ENCODE measurements at regions not wholly inside any gene's neighbourhood (a gene's known extent, or its start where the extent isn't known, plus 50 kb on each side); places are given as distances from the start of the nearest gene placed in this dataset.
"Not testable (repeated sequence)": the region's sequence is repeated elsewhere in the genome, so short reads cannot be mapped to it uniquely, and the experiment has no call there.

- not testable (repeated sequence) for H3K4me3 ChIP-seq (ENCODE audit: low read length); H3K27me3 ChIP-seq (ENCODE audit: control insufficient read depth, insufficient read depth, low read length); H3K4me1 ChIP-seq (ENCODE audit: control insufficient read depth, insufficient read depth, low read length); H3K9me3 ChIP-seq (ENCODE audit: control insufficient read depth, low read length); H3K9ac ChIP-seq (ENCODE audit: low read length); H3K36me3 ChIP-seq (ENCODE audit: control insufficient read depth, insufficient read depth, low read length)
These were observed 864.3 kb downstream of the EFNB2 start for GRCh38 chr13:105671131-105671530.

- H3K9me3 ChIP-seq (ENCODE audit: control insufficient read depth, low read length), result no peaks in the 10 kb centered on the region
- no peak overlapping the region for H3K4me3 ChIP-seq (ENCODE audit: low read length)
- no peaks in the 10 kb centered on the region for H3K27me3 ChIP-seq (ENCODE audit: control insufficient read depth, insufficient read depth, low read length)
- H3K4me1 ChIP-seq (ENCODE audit: control insufficient read depth, insufficient read depth, low read length), result no peaks in the 10 kb centered on the region
- no peaks in the 10 kb centered on the region for H3K36me3 ChIP-seq (ENCODE audit: control insufficient read depth, insufficient read depth, low read length)
- no peak overlapping the region for H3K9ac ChIP-seq (ENCODE audit: low read length)
These were observed 865.1 kb downstream of the EFNB2 start for GRCh38 chr13:105670179-105670990.

GRCh38 chr13:105665284-105665683 lies 870.2 kb downstream of the EFNB2 start:
- no peak overlapping the region for H3K9ac ChIP-seq (ENCODE audit: low read length)
- H3K9me3 ChIP-seq (ENCODE audit: control insufficient read depth, low read length), result no peaks in the 10 kb centered on the region
- no peak overlapping the region for H3K4me3 ChIP-seq (ENCODE audit: low read length)
- H3K36me3 ChIP-seq (ENCODE audit: control insufficient read depth, insufficient read depth, low read length), result no peaks in the 10 kb centered on the region
- H3K27me3 ChIP-seq (ENCODE audit: control insufficient read depth, insufficient read depth, low read length), result no peaks in the 10 kb centered on the region
- H3K4me1 ChIP-seq (ENCODE audit: control insufficient read depth, insufficient read depth, low read length), result no peaks in the 10 kb centered on the region

- Histone ChIP-seq H3K4me1 (ENCODE audit: control insufficient read depth, insufficient read depth, low read length) (no peaks in the 10 kb centered on the region), H3K9ac (ENCODE audit: low read length) (no peak overlapping the region), H3K36me3 (ENCODE audit: control insufficient read depth, insufficient read depth, low read length) (no peaks in the 10 kb centered on the region), H3K4me3 (ENCODE audit: low read length) (no peak overlapping the region), H3K27me3 (ENCODE audit: control insufficient read depth, insufficient read depth, low read length) (no peaks in the 10 kb centered on the region), H3K9me3 (ENCODE audit: control insufficient read depth, low read length) (no peaks in the 10 kb centered on the region)
These were observed 872.3 kb downstream of the EFNB2 start for GRCh38 chr13:105663182-105663581.

- Histone ChIP-seq H3K36me3 (ENCODE audit: control insufficient read depth, insufficient read depth, low read length) (no peaks in the 10 kb centered on the region), H3K9ac (ENCODE audit: low read length) (no peak overlapping the region), H3K27me3 (ENCODE audit: control insufficient read depth, insufficient read depth, low read length) (no peaks in the 10 kb centered on the region), H3K4me3 (ENCODE audit: low read length) (no peak overlapping the region), H3K9me3 (ENCODE audit: control insufficient read depth, low read length) (no peaks in the 10 kb centered on the region), H3K4me1 (ENCODE audit: control insufficient read depth, insufficient read depth, low read length) (no peaks in the 10 kb centered on the region)
These were observed 874.9 kb downstream of the EFNB2 start for GRCh38 chr13:105660561-105660960.

GRCh38 chr13:105658431-105658830 lies 877.0 kb downstream of the EFNB2 start:
- H3K9me3 ChIP-seq (ENCODE audit: control insufficient read depth, low read length), result no peaks in the 10 kb centered on the region
- no peaks in the 10 kb centered on the region for H3K4me1 ChIP-seq (ENCODE audit: control insufficient read depth, insufficient read depth, low read length)
- H3K4me3 ChIP-seq (ENCODE audit: low read length), result no peak overlapping the region
- no peak overlapping the region for H3K9ac ChIP-seq (ENCODE audit: low read length)
- no peaks in the 10 kb centered on the region for H3K36me3 ChIP-seq (ENCODE audit: control insufficient read depth, insufficient read depth, low read length)
- H3K27me3 ChIP-seq (ENCODE audit: control insufficient read depth, insufficient read depth, low read length), result no peaks in the 10 kb centered on the region

- H3K4me3 ChIP-seq (ENCODE audit: low read length), result no peak overlapping the region
- H3K36me3 ChIP-seq (ENCODE audit: control insufficient read depth, insufficient read depth, low read length), result no peaks in the 10 kb centered on the region
- no peaks in the 10 kb centered on the region for H3K27me3 ChIP-seq (ENCODE audit: control insufficient read depth, insufficient read depth, low read length)
- no peaks in the 10 kb centered on the region for H3K4me1 ChIP-seq (ENCODE audit: control insufficient read depth, insufficient read depth, low read length)
- no peak overlapping the region for H3K9ac ChIP-seq (ENCODE audit: low read length)
- no peaks in the 10 kb centered on the region for H3K9me3 ChIP-seq (ENCODE audit: control insufficient read depth, low read length)
These were observed 880.4 kb downstream of the EFNB2 start for GRCh38 chr13:105655046-105655445.

- Histone ChIP-seq H3K9ac (ENCODE audit: low read length) (no peak overlapping the region), H3K4me3 (ENCODE audit: low read length) (no peak overlapping the region), H3K27me3 (ENCODE audit: control insufficient read depth, insufficient read depth, low read length) (no peaks in the 10 kb centered on the region), H3K9me3 (ENCODE audit: control insufficient read depth, low read length) (no peaks in the 10 kb centered on the region), H3K36me3 (ENCODE audit: control insufficient read depth, insufficient read depth, low read length) (no peaks in the 10 kb centered on the region), H3K4me1 (ENCODE audit: control insufficient read depth, insufficient read depth, low read length) (no peaks in the 10 kb centered on the region)
These were observed 891.5 kb downstream of the EFNB2 start for GRCh38 chr13:105643966-105644365.

- Histone ChIP-seq H3K27me3 (ENCODE audit: control insufficient read depth, insufficient read depth, low read length) (no peaks in the 10 kb centered on the region), H3K4me1 (ENCODE audit: control insufficient read depth, insufficient read depth, low read length) (no peaks in the 10 kb centered on the region), H3K9me3 (ENCODE audit: control insufficient read depth, low read length) (no peaks in the 10 kb centered on the region), H3K4me3 (ENCODE audit: low read length) (no peak overlapping the region), H3K9ac (ENCODE audit: low read length) (no peak overlapping the region), H3K36me3 (ENCODE audit: control insufficient read depth, insufficient read depth, low read length) (no peaks in the 10 kb centered on the region)
These were observed 892.9 kb downstream of the EFNB2 start for GRCh38 chr13:105642511-105642958.

- Histone ChIP-seq H3K36me3 (ENCODE audit: control insufficient read depth, insufficient read depth, low read length) (no peaks in the 10 kb centered on the region), H3K9ac (ENCODE audit: low read length) (no peak overlapping the region), H3K9me3 (ENCODE audit: control insufficient read depth, low read length) (no peaks in the 10 kb centered on the region), H3K27me3 (ENCODE audit: control insufficient read depth, insufficient read depth, low read length) (no peaks in the 10 kb centered on the region), H3K4me3 (ENCODE audit: low read length) (no peak overlapping the region), H3K4me1 (ENCODE audit: control insufficient read depth, insufficient read depth, low read length) (no peaks in the 10 kb centered on the region)
These were observed 894.3 kb downstream of the EFNB2 start for GRCh38 chr13:105641121-105641520.

GRCh38 chr13:105638426-105638825 lies 897.0 kb downstream of the EFNB2 start:
- no peaks in the 10 kb centered on the region for H3K9me3 ChIP-seq (ENCODE audit: control insufficient read depth, low read length)
- H3K9ac ChIP-seq (ENCODE audit: low read length), result no peak overlapping the region
- no peaks in the 10 kb centered on the region for H3K36me3 ChIP-seq (ENCODE audit: control insufficient read depth, insufficient read depth, low read length)
- H3K27me3 ChIP-seq (ENCODE audit: control insufficient read depth, insufficient read depth, low read length), result no peaks in the 10 kb centered on the region
- H3K4me3 ChIP-seq (ENCODE audit: low read length), result no peak overlapping the region
- H3K4me1 ChIP-seq (ENCODE audit: control insufficient read depth, insufficient read depth, low read length), result no peaks in the 10 kb centered on the region

GRCh38 chr13:105634059-105634458 lies 901.4 kb downstream of the EFNB2 start:
- no peaks in the 10 kb centered on the region for H3K36me3 ChIP-seq (ENCODE audit: control insufficient read depth, insufficient read depth, low read length)
- no peaks in the 10 kb centered on the region for H3K27me3 ChIP-seq (ENCODE audit: control insufficient read depth, insufficient read depth, low read length)

GRCh38 chr13:105630431-105630830 lies 905.0 kb downstream of the EFNB2 start:
- H3K9ac ChIP-seq (ENCODE audit: low read length), result no peak overlapping the region
- H3K4me1 ChIP-seq (ENCODE audit: control insufficient read depth, insufficient read depth, low read length), result no peaks in the 10 kb centered on the region
- H3K4me3 ChIP-seq (ENCODE audit: low read length), result no peak overlapping the region
- no peaks in the 10 kb centered on the region for H3K27me3 ChIP-seq (ENCODE audit: control insufficient read depth, insufficient read depth, low read length)
- H3K9me3 ChIP-seq (ENCODE audit: control insufficient read depth, low read length), result no peaks in the 10 kb centered on the region
- no peaks in the 10 kb centered on the region for H3K36me3 ChIP-seq (ENCODE audit: control insufficient read depth, insufficient read depth, low read length)

More at GRCh38 chr13:105634059-105634458, 901.4 kb downstream of the EFNB2 start:
- Histone ChIP-seq H3K9me3 (ENCODE audit: control insufficient read depth, low read length) (no peaks in the 10 kb centered on the region), H3K4me1 (ENCODE audit: control insufficient read depth, insufficient read depth, low read length) (no peaks in the 10 kb centered on the region), H3K9ac (ENCODE audit: low read length) (no peak overlapping the region), H3K4me3 (ENCODE audit: low read length) (no peak overlapping the region)
